ENCODE measurements at regions not wholly inside any gene's neighbourhood (a gene's known extent, or its start where the extent isn't known, plus 50 kb on each side); places are given as distances from the start of the nearest gene placed in this dataset.
"Not testable (repeated sequence)": the region's sequence is repeated elsewhere in the genome, so short reads cannot be mapped to it uniquely, and the experiment has no call there.

- H3K4me3 Mint-ChIP-seq (ENCODE audit: low read depth): no peak overlapping the region
- no peaks in the 10 kb centered on the region for H3K9me3 Mint-ChIP-seq
- no peak overlapping the region for H3K27ac Mint-ChIP-seq
- no peaks in the 10 kb centered on the region for H3K36me3 Mint-ChIP-seq (ENCODE audit: low read depth)
- peaks cover 26% of the 10 kb centered on the region for H3K27me3 Mint-ChIP-seq (ENCODE audit: low read depth)
- DNase-seq (ENCODE audit: low spot score): no peak
- peaks cover 8% of the 10 kb centered on the region for H3K4me1 Mint-ChIP-seq (ENCODE audit: low read depth)
- intact Hi-C loops (cut with micrococcal nuclease): no loop called here
These were observed 1261.2 kb downstream of the TMEM121 start for GRCh38 chr14:106787626-106788025.

GRCh38 chr14:106788534-106788933 lies 1262.2 kb downstream of the TMEM121 start:
- intact Hi-C loops (cut with micrococcal nuclease): no loop called here
- Mint-ChIP-seq H3K4me3 (ENCODE audit: low read depth) (no peak overlapping the region), H3K4me1 (ENCODE audit: low read depth) (peaks cover 8% of the 10 kb centered on the region), H3K27ac (no peak overlapping the region), H3K36me3 (ENCODE audit: low read depth) (no peaks in the 10 kb centered on the region), H3K9me3 (no peaks in the 10 kb centered on the region), H3K27me3 (ENCODE audit: low read depth) (peaks cover 21% of the 10 kb centered on the region)
- DNase-seq (ENCODE audit: low spot score): no peak

- Mint-ChIP-seq H3K9me3 (no peaks in the 10 kb centered on the region), H3K4me1 (ENCODE audit: low read depth) (peaks cover 8% of the 10 kb centered on the region), H3K27me3 (ENCODE audit: low read depth) (peaks cover 29% of the 10 kb centered on the region), H3K36me3 (ENCODE audit: low read depth) (no peaks in the 10 kb centered on the region), H3K27ac (no peak overlapping the region), H3K4me3 (ENCODE audit: low read depth) (no peak overlapping the region)
- no peak for DNase-seq (ENCODE audit: low spot score)
- intact Hi-C loops (cut with micrococcal nuclease): no loop called here
These were observed 1262.9 kb downstream of the TMEM121 start for GRCh38 chr14:106789318-106789717.

- H3K9me3 Mint-ChIP-seq: no peaks in the 10 kb centered on the region
- no peak overlapping the region for H3K27ac Mint-ChIP-seq
- H3K4me3 Mint-ChIP-seq (ENCODE audit: low read depth): no peak overlapping the region
- H3K4me1 Mint-ChIP-seq (ENCODE audit: low read depth): peaks cover 8% of the 10 kb centered on the region
- intact Hi-C loops (cut with micrococcal nuclease): no loop called here
- no peaks in the 10 kb centered on the region for H3K36me3 Mint-ChIP-seq (ENCODE audit: low read depth)
- peak; percentile 64 for DNase-seq (ENCODE audit: low spot score)
- peaks cover 35% of the 10 kb centered on the region for H3K27me3 Mint-ChIP-seq (ENCODE audit: low read depth)
These were observed 1264.0 kb downstream of the TMEM121 start for GRCh38 chr14:106790189-106791036.

GRCh38 chr14:106792543-106792942 lies 1266.2 kb downstream of the TMEM121 start:
- no peak for DNase-seq (ENCODE audit: low spot score)
- intact Hi-C loops (cut with micrococcal nuclease): no loop called here
- peaks cover 38% of the 10 kb centered on the region for H3K27me3 Mint-ChIP-seq (ENCODE audit: low read depth)
- peaks cover 8% of the 10 kb centered on the region for H3K4me1 Mint-ChIP-seq (ENCODE audit: low read depth)
- H3K27ac Mint-ChIP-seq: no peak overlapping the region
- H3K9me3 Mint-ChIP-seq: no peaks in the 10 kb centered on the region
- no peaks in the 10 kb centered on the region for H3K36me3 Mint-ChIP-seq (ENCODE audit: low read depth)
- H3K4me3 Mint-ChIP-seq (ENCODE audit: low read depth): no peak overlapping the region

- intact Hi-C loops (cut with micrococcal nuclease): not testable (repeated sequence)
These were observed 1271.8 kb downstream of the TMEM121 start for GRCh38 chr14:106798166-106798565.

GRCh38 chr14:106802413-106803364 lies 1276.3 kb downstream of the TMEM121 start:
- no peak for DNase-seq (ENCODE audit: low spot score)
- no peak overlapping the region for H3K27ac Mint-ChIP-seq

More at GRCh38 chr14:106798166-106798565, 1271.8 kb downstream of the TMEM121 start:
- H3K4me3 Mint-ChIP-seq (ENCODE audit: low read depth); H3K36me3 Mint-ChIP-seq (ENCODE audit: low read depth); H3K9me3 Mint-ChIP-seq; H3K4me1 Mint-ChIP-seq (ENCODE audit: low read depth); H3K27ac Mint-ChIP-seq; DNase-seq (ENCODE audit: low spot score): not testable (repeated sequence)
- H3K27me3 Mint-ChIP-seq (ENCODE audit: low read depth): peaks cover 59% of the 10 kb centered on the region

GRCh38 chr14:106803379-106803778 lies 1277.0 kb downstream of the TMEM121 start:
- Mint-ChIP-seq H3K4me3 (ENCODE audit: low read depth) (no peak overlapping the region), H3K27me3 (ENCODE audit: low read depth) (peaks cover 58% of the 10 kb centered on the region), H3K9me3 (no peaks in the 10 kb centered on the region), H3K36me3 (ENCODE audit: low read depth) (no peaks in the 10 kb centered on the region), H3K27ac (no peak overlapping the region), H3K4me1 (ENCODE audit: low read depth) (no peaks in the 10 kb centered on the region)
- no peak for DNase-seq (ENCODE audit: low spot score)
- intact Hi-C loops (cut with micrococcal nuclease): no loop called here

More at GRCh38 chr14:106802413-106803364, 1276.3 kb downstream of the TMEM121 start:
- no peaks in the 10 kb centered on the region for H3K9me3 Mint-ChIP-seq
- H3K4me1 Mint-ChIP-seq (ENCODE audit: low read depth): no peaks in the 10 kb centered on the region
- peaks cover 61% of the 10 kb centered on the region for H3K27me3 Mint-ChIP-seq (ENCODE audit: low read depth)
- H3K36me3 Mint-ChIP-seq (ENCODE audit: low read depth): no peaks in the 10 kb centered on the region
- intact Hi-C loops (cut with micrococcal nuclease): no loop called here
- no peak overlapping the region for H3K4me3 Mint-ChIP-seq (ENCODE audit: low read depth)

- no peak for DNase-seq (ENCODE audit: low spot score)
- Mint-ChIP-seq H3K4me3 (ENCODE audit: low read depth) (no peak overlapping the region), H3K27ac (no peak overlapping the region), H3K36me3 (ENCODE audit: low read depth) (no peaks in the 10 kb centered on the region), H3K9me3 (no peaks in the 10 kb centered on the region), H3K27me3 (ENCODE audit: low read depth) (peaks cover 36% of the 10 kb centered on the region), H3K4me1 (ENCODE audit: low read depth) (peaks cover 7% of the 10 kb centered on the region)
- intact Hi-C loops (cut with micrococcal nuclease): no loop called here
These were observed 1281.1 kb downstream of the TMEM121 start for GRCh38 chr14:106807493-106807892.

GRCh38 chr14:106808458-106808857 lies 1282.1 kb downstream of the TMEM121 start:
- no peaks in the 10 kb centered on the region for H3K9me3 Mint-ChIP-seq
- no peak overlapping the region for H3K4me3 Mint-ChIP-seq (ENCODE audit: low read depth)
- H3K4me1 Mint-ChIP-seq (ENCODE audit: low read depth): peaks cover 7% of the 10 kb centered on the region
- DNase-seq (ENCODE audit: low spot score): no peak
- peaks cover 29% of the 10 kb centered on the region for H3K27me3 Mint-ChIP-seq (ENCODE audit: low read depth)
- intact Hi-C loops (cut with micrococcal nuclease): no loop called here
- no peak overlapping the region for H3K27ac Mint-ChIP-seq
- no peaks in the 10 kb centered on the region for H3K36me3 Mint-ChIP-seq (ENCODE audit: low read depth)

GRCh38 chr14:106808907-106809306 lies 1282.5 kb downstream of the TMEM121 start:
- Mint-ChIP-seq H3K27me3 (ENCODE audit: low read depth) (peaks cover 27% of the 10 kb centered on the region), H3K9me3 (no peaks in the 10 kb centered on the region), H3K4me3 (ENCODE audit: low read depth) (no peak overlapping the region), H3K4me1 (ENCODE audit: low read depth) (peaks cover 7% of the 10 kb centered on the region), H3K36me3 (ENCODE audit: low read depth) (no peaks in the 10 kb centered on the region), H3K27ac (no peak overlapping the region)
- intact Hi-C loops (cut with micrococcal nuclease): no loop called here
- DNase-seq (ENCODE audit: low spot score): no peak

- Mint-ChIP-seq H3K4me3 (ENCODE audit: low read depth) (no peak overlapping the region), H3K36me3 (ENCODE audit: low read depth) (no peaks in the 10 kb centered on the region), H3K27me3 (ENCODE audit: low read depth) (peaks cover 21% of the 10 kb centered on the region), H3K27ac (no peak overlapping the region), H3K4me1 (ENCODE audit: low read depth) (peaks cover 7% of the 10 kb centered on the region), H3K9me3 (no peaks in the 10 kb centered on the region)
- intact Hi-C loops (cut with micrococcal nuclease): no loop called here
- no peak for DNase-seq (ENCODE audit: low spot score)
These were observed 1283.2 kb downstream of the TMEM121 start for GRCh38 chr14:106809615-106810014.

GRCh38 chr14:106810168-106810567 lies 1283.8 kb downstream of the TMEM121 start:
- H3K27ac Mint-ChIP-seq; DNase-seq (ENCODE audit: low spot score); H3K4me3 Mint-ChIP-seq (ENCODE audit: low read depth); H3K9me3 Mint-ChIP-seq; H3K4me1 Mint-ChIP-seq (ENCODE audit: low read depth); H3K36me3 Mint-ChIP-seq (ENCODE audit: low read depth); intact Hi-C loops (cut with micrococcal nuclease): not testable (repeated sequence)
- peaks cover 17% of the 10 kb centered on the region for H3K27me3 Mint-ChIP-seq (ENCODE audit: low read depth)

Measured in activated T-helper 2 cell treated with anti-CD3 and anti-CD28 coated beads, Interferon-gamma antibody, Interleukin-2, Interleukin-4, amounts not matched to agents 10 μg/mL and 5 μg/mL and 100 μg/mL, durations not matched to agents 14 hours and 24 hours and 36 hours (primary cell).